Activated naive CD8-positive, alpha-beta T cell treated with anti-CD3 and anti-CD28 coated beads for 36 hours (primary cell): ENCODE measurements at regions not wholly inside any gene's neighbourhood (a gene's known extent, or its start where the extent isn't known, plus 50 kb on each side); places are given as distances from the start of the nearest gene placed in this dataset.
"Not testable (repeated sequence)": the region's sequence is repeated elsewhere in the genome, so short reads cannot be mapped to it uniquely, and the experiment has no call there.

ENCODE experiments used
- DNase-seq: peaks from one replicate; pipeline ENCODE4 v3.0.0; 2021
- H3K27ac Mint-ChIP-seq: one replicate; pipeline ENCODE4 v1.8.0; 2022; ENCODE audit warnings: mild to moderate bottlenecking, moderate library complexity, mixed read lengths
- H3K27me3 Mint-ChIP-seq: one replicate; pipeline ENCODE4 v1.8.0; 2022; ENCODE audit warnings: mild to moderate bottlenecking, mixed read lengths
- H3K36me3 Mint-ChIP-seq: one replicate; pipeline ENCODE4 v1.8.0; 2021; ENCODE audit warnings: mild to moderate bottlenecking, mixed read lengths
- H3K4me1 Mint-ChIP-seq: one replicate; pipeline ENCODE4 v1.8.0; 2021; ENCODE audit warnings: mixed read lengths
- H3K4me3 Mint-ChIP-seq: one replicate; pipeline ENCODE4 v1.8.0; 2022; ENCODE audit warnings: mild to moderate bottlenecking, moderate library complexity, mixed read lengths
- H3K9me3 Mint-ChIP-seq: one replicate; pipeline ENCODE4 v1.8.0; 2022; ENCODE audit warnings: mixed read lengths

GRCh38 chr10:83522456-83522855, 616.9 kb upstream of the GHITM start:
- no peaks in the 10 kb centered on the region for H3K27me3 Mint-ChIP-seq
- no peak overlapping the region for H3K27ac Mint-ChIP-seq
- H3K36me3 Mint-ChIP-seq = no peaks in the 10 kb centered on the region
- DNase-seq = no peak
- H3K4me1 Mint-ChIP-seq = no peaks in the 10 kb centered on the region
- no peak overlapping the region for H3K4me3 Mint-ChIP-seq
- peaks cover 8% of the 10 kb centered on the region for H3K9me3 Mint-ChIP-seq

GRCh38 chr10:83522881-83523386, 616.4 kb upstream of the GHITM start:
- peaks cover 8% of the 10 kb centered on the region for H3K9me3 Mint-ChIP-seq
- DNase-seq = no peak
- no peak overlapping the region for H3K4me3 Mint-ChIP-seq
- no peak overlapping the region for H3K27ac Mint-ChIP-seq
- no peaks in the 10 kb centered on the region for H3K4me1 Mint-ChIP-seq
- H3K36me3 Mint-ChIP-seq = no peaks in the 10 kb centered on the region
- no peaks in the 10 kb centered on the region for H3K27me3 Mint-ChIP-seq

GRCh38 chr10:83527934-83528333, 611.4 kb upstream of the GHITM start:
- no peak overlapping the region for H3K4me3 Mint-ChIP-seq
- no peaks in the 10 kb centered on the region for H3K27me3 Mint-ChIP-seq
- no peak overlapping the region for H3K27ac Mint-ChIP-seq
- H3K36me3 Mint-ChIP-seq = no peaks in the 10 kb centered on the region
- peaks cover 14% of the 10 kb centered on the region for H3K9me3 Mint-ChIP-seq
- no peak for DNase-seq
- H3K4me1 Mint-ChIP-seq = no peaks in the 10 kb centered on the region

- DNase-seq = no peak
- H3K9me3 Mint-ChIP-seq = peaks cover 6% of the 10 kb centered on the region
- H3K4me3 Mint-ChIP-seq = no peak overlapping the region
- H3K27me3 Mint-ChIP-seq = no peaks in the 10 kb centered on the region
- H3K27ac Mint-ChIP-seq = no peak overlapping the region
- H3K36me3 Mint-ChIP-seq = no peaks in the 10 kb centered on the region
- no peaks in the 10 kb centered on the region for H3K4me1 Mint-ChIP-seq
These were observed 606.0 kb upstream of the GHITM start for GRCh38 chr10:83533290-83533689.

- H3K9me3 Mint-ChIP-seq = peaks cover 2% of the 10 kb centered on the region
- no peaks in the 10 kb centered on the region for H3K4me1 Mint-ChIP-seq
- no peaks in the 10 kb centered on the region for H3K27me3 Mint-ChIP-seq
- H3K4me3 Mint-ChIP-seq = no peak overlapping the region
- no peak for DNase-seq
- no peaks in the 10 kb centered on the region for H3K36me3 Mint-ChIP-seq
- H3K27ac Mint-ChIP-seq = no peak overlapping the region
These were observed 602.9 kb upstream of the GHITM start for GRCh38 chr10:83536426-83536825.

GRCh38 chr10:83538047-83538446, 601.3 kb upstream of the GHITM start:
- DNase-seq = no peak
- no peaks in the 10 kb centered on the region for H3K4me1 Mint-ChIP-seq
- H3K27me3 Mint-ChIP-seq = no peaks in the 10 kb centered on the region
- no peak overlapping the region for H3K4me3 Mint-ChIP-seq
- H3K9me3 Mint-ChIP-seq = peaks cover 2% of the 10 kb centered on the region
- H3K27ac Mint-ChIP-seq = no peak overlapping the region
- no peaks in the 10 kb centered on the region for H3K36me3 Mint-ChIP-seq

GRCh38 chr10:83539528-83540308, 599.6 kb upstream of the GHITM start:
- no peaks in the 10 kb centered on the region for H3K36me3 Mint-ChIP-seq
- no peak for DNase-seq
- H3K27ac Mint-ChIP-seq = no peak overlapping the region
- H3K4me1 Mint-ChIP-seq = no peaks in the 10 kb centered on the region
- no peaks in the 10 kb centered on the region for H3K27me3 Mint-ChIP-seq
- H3K9me3 Mint-ChIP-seq = peaks cover 2% of the 10 kb centered on the region
- H3K4me3 Mint-ChIP-seq = no peak overlapping the region

- peaks cover 2% of the 10 kb centered on the region for H3K9me3 Mint-ChIP-seq
- no peak overlapping the region for H3K27ac Mint-ChIP-seq
- no peak overlapping the region for H3K4me3 Mint-ChIP-seq
- DNase-seq = no peak
- H3K36me3 Mint-ChIP-seq = no peaks in the 10 kb centered on the region
- no peaks in the 10 kb centered on the region for H3K4me1 Mint-ChIP-seq
- H3K27me3 Mint-ChIP-seq = no peaks in the 10 kb centered on the region
These were observed 598.3 kb upstream of the GHITM start for GRCh38 chr10:83541046-83541445.

- Mint-ChIP-seq H3K27ac (no peak overlapping the region), H3K36me3 (no peaks in the 10 kb centered on the region), H3K4me3 (no peak overlapping the region), H3K27me3 (no peaks in the 10 kb centered on the region), H3K4me1 (no peaks in the 10 kb centered on the region), H3K9me3 (no peaks in the 10 kb centered on the region)
- no peak for DNase-seq
These were observed 596.4 kb upstream of the GHITM start for GRCh38 chr10:83542774-83543411.

GRCh38 chr10:83543691-83544462, 595.4 kb upstream of the GHITM start:
- Mint-ChIP-seq H3K36me3 (no peaks in the 10 kb centered on the region), H3K4me3 (no peak overlapping the region), H3K27me3 (no peaks in the 10 kb centered on the region), H3K9me3 (peaks cover 2% of the 10 kb centered on the region), H3K4me1 (no peaks in the 10 kb centered on the region), H3K27ac (no peak overlapping the region)
- DNase-seq = no peak

GRCh38 chr10:83545901-83546391, 593.4 kb upstream of the GHITM start:
- no peaks in the 10 kb centered on the region for H3K4me1 Mint-ChIP-seq
- H3K27ac Mint-ChIP-seq = no peak overlapping the region
- H3K9me3 Mint-ChIP-seq = peaks cover 2% of the 10 kb centered on the region
- H3K36me3 Mint-ChIP-seq = no peaks in the 10 kb centered on the region
- H3K4me3 Mint-ChIP-seq = no peak overlapping the region
- DNase-seq = no peak
- no peaks in the 10 kb centered on the region for H3K27me3 Mint-ChIP-seq

- H3K36me3 Mint-ChIP-seq, H3K4me3 Mint-ChIP-seq, H3K27me3 Mint-ChIP-seq, H3K9me3 Mint-ChIP-seq, H3K4me1 Mint-ChIP-seq, DNase-seq, H3K27ac Mint-ChIP-seq: not testable (repeated sequence)
These were observed 588.1 kb upstream of the GHITM start for GRCh38 chr10:83551190-83551589.

GRCh38 chr10:83553366-83553765, 585.9 kb upstream of the GHITM start:
- DNase-seq = no peak
- no peaks in the 10 kb centered on the region for H3K4me1 Mint-ChIP-seq
- H3K27ac Mint-ChIP-seq = no peak overlapping the region
- H3K27me3 Mint-ChIP-seq = no peaks in the 10 kb centered on the region
- no peak overlapping the region for H3K4me3 Mint-ChIP-seq
- peaks cover 2% of the 10 kb centered on the region for H3K9me3 Mint-ChIP-seq
- H3K36me3 Mint-ChIP-seq = no peaks in the 10 kb centered on the region

- no peak overlapping the region for H3K27ac Mint-ChIP-seq
- no peak overlapping the region for H3K4me3 Mint-ChIP-seq
These were observed 584.0 kb upstream of the GHITM start for GRCh38 chr10:83555264-83555663.

GRCh38 chr10:83562381-83562780, 576.9 kb upstream of the GHITM start:
- H3K27me3 Mint-ChIP-seq = no peaks in the 10 kb centered on the region
- no peaks in the 10 kb centered on the region for H3K4me1 Mint-ChIP-seq
- no peak overlapping the region for H3K4me3 Mint-ChIP-seq
- no peak for DNase-seq
- no peaks in the 10 kb centered on the region for H3K9me3 Mint-ChIP-seq
- H3K36me3 Mint-ChIP-seq = no peaks in the 10 kb centered on the region
- H3K27ac Mint-ChIP-seq = no peak overlapping the region

More at GRCh38 chr10:83555264-83555663, 584.0 kb upstream of the GHITM start:
- no peak for DNase-seq
- no peaks in the 10 kb centered on the region for H3K27me3 Mint-ChIP-seq
- no peaks in the 10 kb centered on the region for H3K4me1 Mint-ChIP-seq
- no peaks in the 10 kb centered on the region for H3K9me3 Mint-ChIP-seq
- H3K36me3 Mint-ChIP-seq = no peaks in the 10 kb centered on the region
